Neutrophil (primary cell): ENCODE measurements at regions not wholly inside any gene's neighbourhood (a gene's known extent, or its start where the extent isn't known, plus 50 kb on each side); places are given as distances from the start of the nearest gene placed in this dataset.

Source experiments
- H3K27ac ChIP-seq: fragments of 200-600 bp; sonication (generic); 2 replicates; pipeline ENCODE4 v1.5.1; 2016; ENCODE audit warnings: mild to moderate bottlenecking, moderate library complexity
- H3K27me3 ChIP-seq: fragments of 200-600 bp; sonication (generic); 2 replicates; pipeline ENCODE4 v1.6.0; 2016; ENCODE audit warnings: mild to moderate bottlenecking
- H3K36me3 ChIP-seq: fragments of 200-600 bp; sonication (generic); 2 replicates; pipeline ENCODE4 v1.5.1; 2017
- H3K4me1 ChIP-seq, 2 experiments: fragments of 200-600 bp in 1 of 2; sonication (generic) in 1 of 2; 1 replicate in 1 of 2; 2 replicates in 1 of 2; pipeline versions ENCODE4 v1.5.1 to v1.6.1; 2013 to 2016; ENCODE audit warnings: low read depth in 1 of 2, low read length in 1 of 2, mild to moderate bottlenecking in 1 of 2, moderate library complexity in 1 of 2; ENCODE audit not compliant: control insufficient read depth in 1 of 2, insufficient read depth in 1 of 2
- H3K4me3 ChIP-seq, 2 experiments: fragments of 200-600 bp in 1 of 2; sonication (generic) in 1 of 2; 1 replicate in 1 of 2; 2 replicates in 1 of 2; pipeline ENCODE4 v1.5.1; 2013 to 2016; ENCODE audit warnings: low read depth in 1 of 2, low read length in 1 of 2, mild to moderate bottlenecking in 1 of 2, moderate library complexity in 1 of 2
- H3K9me3 ChIP-seq: fragments of 200-600 bp; sonication (generic); 2 replicates; pipeline ENCODE4 v1.5.1; 2016
- CTCF ChIP-seq: fragments of 200-600 bp; sonication (generic); IDR thresholded peaks from 2 replicates; pipeline ENCODE4 v1.5.1; 2016; ENCODE audit warnings: antibody characterized with exemption

- H3K36me3 ChIP-seq, result no peaks in the 10 kb centered on the region
These were observed 194.4 kb downstream of the LPIN1 start for GRCh38 chr2:11940799-11941198.

GRCh38 chr2:11941201-11942177 lies 195.1 kb downstream of the LPIN1 start:
- Histone ChIP-seq H3K4me3 (no peak overlapping the region), H3K4me1 (no peaks in the 10 kb centered on the region), H3K27me3 (no peaks in the 10 kb centered on the region), H3K9me3 (no peaks in the 10 kb centered on the region), H3K36me3 (no peaks in the 10 kb centered on the region), H3K27ac (no peak overlapping the region)
- TF ChIP-seq CTCF, result no peak

More at GRCh38 chr2:11940799-11941198, 194.4 kb downstream of the LPIN1 start:
- Histone ChIP-seq H3K4me1 (no peaks in the 10 kb centered on the region), H3K27ac (no peak overlapping the region), H3K27me3 (no peaks in the 10 kb centered on the region), H3K4me3 (no peak overlapping the region), H3K9me3 (no peaks in the 10 kb centered on the region)
- no peak for TF ChIP-seq CTCF

- Histone ChIP-seq H3K27ac (no peak overlapping the region), H3K9me3 (no peaks in the 10 kb centered on the region), H3K4me3 (no peak overlapping the region), H3K27me3 (no peaks in the 10 kb centered on the region), H3K4me1 (no peaks in the 10 kb centered on the region), H3K36me3 (no peaks in the 10 kb centered on the region)
- no peak for TF ChIP-seq CTCF
These were observed 195.7 kb downstream of the LPIN1 start for GRCh38 chr2:11942178-11942569.

- Histone ChIP-seq H3K27me3 (no peaks in the 10 kb centered on the region), H3K4me1 (no peaks in the 10 kb centered on the region), H3K27ac (no peak overlapping the region), H3K9me3 (no peaks in the 10 kb centered on the region), H3K4me3 (no peak overlapping the region), H3K36me3 (no peaks in the 10 kb centered on the region)
- TF ChIP-seq CTCF, result no peak
These were observed 197.9 kb downstream of the LPIN1 start for GRCh38 chr2:11944311-11944710.

- H3K27me3 ChIP-seq, result no peaks in the 10 kb centered on the region
- H3K4me3 ChIP-seq, result no peak overlapping the region
- H3K27ac ChIP-seq, result no peak overlapping the region
- H3K9me3 ChIP-seq, result no peaks in the 10 kb centered on the region
- no peak for TF ChIP-seq CTCF
- peaks cover 4% of the 10 kb centered on the region in 2 experiments for H3K4me1 ChIP-seq
- no peaks in the 10 kb centered on the region for H3K36me3 ChIP-seq
These were observed 199.0 kb downstream of the LPIN1 start for GRCh38 chr2:11945139-11946126.
